NCI-H187 (cell line): ENCODE measurements at regions not wholly inside any gene's neighbourhood (a gene's known extent, or its start where the extent isn't known, plus 50 kb on each side); places are given as distances from the start of the nearest gene placed in this dataset.
"Not testable (repeated sequence)": the region's sequence is repeated elsewhere in the genome, so short reads cannot be mapped to it uniquely, and the experiment has no call there.

Experiments used
- DNase-seq, 2 experiments: peaks; one replicate each; lab custom pipeline; 2025; lab: John Stamatoyannopoulos, UW

GRCh38 chr7:79953130-79953529 is 181.5 kb upstream of the GNAI1 start:
- no peak for DNase-seq

- DNase-seq = no peak
Observed at GRCh38 chr7:79952399-79952798, 182.2 kb upstream of the GNAI1 start.

GRCh38 chr7:79951415-79951814 is 183.2 kb upstream of the GNAI1 start:
- no peak for DNase-seq

GRCh38 chr7:79949778-79950177 is 184.9 kb upstream of the GNAI1 start:
- DNase-seq = no peak

GRCh38 chr7:79936281-79936983 is 198.2 kb upstream of the GNAI1 start:
- no peak for DNase-seq

- no peak for DNase-seq
Observed at GRCh38 chr7:79934727-79935126, 199.9 kb upstream of the GNAI1 start.

GRCh38 chr7:79933144-79933543 is 201.5 kb upstream of the GNAI1 start:
- DNase-seq = no peak

DNA sequence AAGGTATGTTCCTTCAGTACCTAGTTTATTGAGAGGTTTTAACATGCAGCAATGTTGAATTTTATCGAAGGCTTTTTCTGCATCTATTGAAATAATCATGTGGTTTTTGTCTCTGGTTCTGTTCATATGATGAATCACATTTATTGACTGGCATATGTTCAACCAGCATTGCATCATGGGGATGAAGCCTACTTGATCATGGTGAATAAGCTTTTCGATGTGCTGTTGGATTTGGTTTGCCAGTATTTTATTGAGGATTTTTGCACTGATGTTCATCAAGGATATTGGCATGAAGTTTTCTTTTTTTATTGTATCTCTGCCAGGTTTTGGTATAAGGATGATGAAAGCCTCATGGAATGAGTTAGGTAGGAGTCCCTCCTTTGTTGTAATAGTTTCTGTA is 204.0 kb upstream of the GNAI1 start:
- DNase-seq = no peak

GRCh38 chr7:79927116-79927515 is 207.5 kb upstream of the GNAI1 start:
- no peak for DNase-seq

- no peak for DNase-seq
Observed at GRCh38 chr7:79923953-79924352, 210.7 kb upstream of the GNAI1 start.

DNA sequence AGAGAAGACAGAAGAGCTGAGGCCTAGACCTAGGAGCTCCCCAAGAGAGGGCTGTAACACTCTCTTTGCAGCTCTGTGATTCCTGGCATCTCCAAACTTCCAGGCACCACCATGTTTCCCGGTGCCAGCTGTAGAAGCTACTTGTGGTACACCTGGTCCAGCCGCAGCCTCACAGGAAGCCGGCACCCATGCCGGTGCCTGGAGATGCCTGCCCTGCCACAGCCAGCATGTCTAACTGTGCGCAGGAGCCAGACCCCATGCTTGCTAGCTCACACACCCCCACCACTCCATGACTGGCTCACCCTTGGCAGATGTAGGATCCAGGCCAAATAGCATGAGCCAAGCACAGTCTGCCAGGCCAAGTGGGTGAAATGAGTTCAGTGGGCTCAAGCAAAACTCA is 211.7 kb upstream of the GNAI1 start:
- no peak for DNase-seq

DNA sequence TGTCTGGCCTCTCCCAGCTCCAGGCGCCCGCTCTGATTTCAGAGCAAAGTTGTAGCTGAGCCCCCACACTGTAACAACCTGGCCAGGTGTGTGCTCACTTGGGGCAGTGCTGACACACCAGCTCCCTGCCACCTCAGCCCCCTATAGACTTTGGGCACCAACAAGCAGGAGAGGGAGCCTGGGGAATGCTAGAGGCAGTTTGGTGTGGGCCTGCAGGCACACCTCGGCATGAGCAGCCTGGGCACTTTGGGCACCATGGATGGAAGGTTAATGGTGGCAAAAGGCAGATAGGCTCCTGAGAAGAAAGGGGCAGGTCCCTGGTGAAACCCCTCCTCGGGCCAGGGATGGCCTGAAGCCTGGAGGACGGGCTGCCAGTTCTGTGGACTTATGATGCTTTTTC is 212.7 kb upstream of the GNAI1 start:
- DNase-seq = no peak

GRCh38 chr7:79918632-79919031 is 216.0 kb upstream of the GNAI1 start:
- DNase-seq = not testable (repeated sequence)

GRCh38 chr7:79915346-79915745 is 219.3 kb upstream of the GNAI1 start:
- DNase-seq = not testable (repeated sequence)

DNA sequence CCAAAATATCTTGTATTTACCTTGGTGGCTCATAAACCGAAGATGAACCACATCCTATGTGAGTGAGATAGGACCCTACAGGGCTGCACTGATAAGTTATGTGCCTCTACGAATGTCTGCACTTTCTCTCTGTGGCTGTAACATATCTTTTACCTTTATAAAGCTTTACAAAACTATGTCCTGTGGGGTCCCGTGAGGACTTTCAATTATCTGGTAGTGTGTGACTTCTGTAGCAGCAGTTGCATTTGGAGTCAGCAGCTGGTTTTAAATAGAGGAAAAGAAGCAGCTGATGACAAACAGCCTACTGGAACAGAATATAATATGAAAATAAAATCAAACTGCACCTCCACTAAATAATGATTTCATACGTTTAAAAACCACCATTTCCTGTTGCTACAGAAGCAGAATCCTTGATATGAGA is 222.4 kb upstream of the GNAI1 start:
- DNase-seq = no peak

- no peak for DNase-seq
Observed at GRCh38 chr7:79911420-79911819, 223.2 kb upstream of the GNAI1 start.

DNA sequence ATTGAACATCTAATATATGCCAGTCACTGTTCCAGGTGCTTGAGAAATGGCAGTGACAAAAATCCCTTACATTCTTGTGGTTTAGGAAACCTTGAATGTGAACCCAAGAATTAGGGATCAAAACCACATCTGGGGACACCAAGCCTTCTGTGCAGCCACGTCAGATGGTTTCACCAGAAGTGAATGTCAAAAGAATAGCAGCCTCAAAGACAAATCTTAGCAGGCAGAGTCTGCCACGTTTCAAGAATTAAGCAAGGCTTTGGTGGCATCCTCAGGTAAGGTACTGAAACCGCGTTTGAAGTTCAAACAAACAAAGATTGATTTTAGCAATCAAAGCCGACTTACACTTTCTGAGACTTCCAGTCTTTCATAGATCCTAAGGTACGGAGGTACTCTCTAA is 225.5 kb upstream of the GNAI1 start:
- no peak for DNase-seq

DNA sequence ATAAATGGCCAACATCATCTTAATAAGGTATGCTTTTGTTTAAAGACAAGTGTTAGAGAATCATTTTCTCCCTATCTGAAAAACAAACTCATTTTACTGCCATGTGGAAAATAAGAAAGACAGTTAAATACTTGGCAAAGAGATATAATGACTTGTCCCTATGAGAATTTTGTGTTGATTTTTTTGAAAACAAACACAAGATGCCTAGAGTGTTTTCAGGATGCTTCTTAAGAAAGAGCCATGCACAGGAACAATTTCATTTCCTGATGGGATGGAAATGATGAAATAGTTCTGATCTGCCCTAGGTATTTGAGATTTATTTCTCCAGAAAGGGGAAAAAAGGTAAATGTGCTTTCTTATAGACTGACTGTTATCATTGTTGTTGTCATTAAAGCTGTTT is 237.5 kb upstream of the GNAI1 start:
- no peak for DNase-seq

DNA sequence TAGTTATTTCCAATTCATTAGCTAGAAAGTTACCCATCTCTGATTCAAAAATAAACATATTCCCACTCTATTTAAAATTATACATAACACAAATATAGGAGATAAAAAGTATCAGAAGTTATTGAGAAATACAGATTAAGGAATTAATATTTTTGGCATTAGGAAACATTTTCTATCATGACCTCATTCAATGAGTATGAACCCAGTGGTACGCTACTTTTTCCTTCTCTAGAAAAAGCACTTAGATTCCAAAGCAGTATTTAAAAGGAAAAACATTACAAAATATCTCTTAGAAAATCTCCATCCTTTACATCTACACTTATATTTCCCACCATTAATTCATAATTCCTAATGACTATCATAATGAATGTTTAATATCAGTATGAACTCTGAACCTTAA is 240.6 kb upstream of the GNAI1 start:
- no peak for DNase-seq

DNA sequence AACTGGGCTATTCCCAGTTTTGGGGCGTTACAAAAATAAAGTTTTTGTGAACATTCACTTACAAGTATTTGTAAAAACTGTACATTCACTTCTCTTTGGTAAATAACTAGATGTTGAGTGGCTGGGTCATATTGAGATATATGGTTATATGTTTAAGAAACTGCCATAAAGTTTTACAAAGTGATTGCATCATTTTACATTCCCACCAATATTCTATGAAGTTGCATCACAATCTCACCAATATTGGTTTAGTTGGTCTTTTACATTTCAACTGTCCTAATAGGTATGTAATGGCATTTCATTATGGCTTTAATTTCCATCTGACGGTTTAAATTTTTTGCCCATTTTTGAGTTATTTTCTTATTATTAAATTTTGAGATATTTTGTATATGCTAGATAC is 251.7 kb upstream of the GNAI1 start:
- DNase-seq = no peak

- DNase-seq = peak in 1 of 2 experiments; percentile 37
Observed at GRCh38 chr7:79880312-79880711, 254.3 kb upstream of the GNAI1 start.

GRCh38 chr7:79877874-79878465 is 256.7 kb upstream of the GNAI1 start:
- DNase-seq = no peak

- no peak for DNase-seq
Observed at GRCh38 chr7:79876848-79877252, 257.8 kb upstream of the GNAI1 start.

DNA sequence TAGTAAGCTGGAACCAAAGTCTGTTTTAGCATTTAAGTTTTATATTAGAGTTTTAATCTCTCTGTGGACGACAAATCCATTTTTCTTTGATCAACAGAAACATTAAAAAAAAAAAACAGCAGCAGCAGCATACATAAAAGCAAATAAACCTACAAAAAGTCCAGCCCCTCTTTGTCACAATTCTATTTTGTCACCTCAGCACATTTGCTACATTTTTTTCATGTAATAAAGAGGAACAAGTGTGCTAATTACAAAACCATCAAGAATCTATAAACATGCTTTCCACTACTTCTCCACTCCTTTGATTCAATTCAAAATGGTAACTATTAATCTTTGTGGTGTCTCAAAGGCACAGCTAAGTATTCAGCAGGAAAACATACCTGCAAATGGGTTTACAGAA is 259.8 kb upstream of the GNAI1 start:
- DNase-seq = no peak
